HG02763 (cell line): ENCODE measurements at regions not wholly inside any gene's neighbourhood (a gene's known extent, or its start where the extent isn't known, plus 50 kb on each side); places are given as distances from the start of the nearest gene placed in this dataset.
"Not testable (repeated sequence)": the region's sequence is repeated elsewhere in the genome, so short reads cannot be mapped to it uniquely, and the experiment has no call there.

Experiments
- ATAC-seq: cut with Tn5 transposase; IDR thresholded peaks from one replicate; pipeline ENCODE4 v1.9.1; 2021; ENCODE audit warnings: mild to moderate bottlenecking, moderate library complexity; ENCODE audit not compliant: unreplicated experiment

GRCh38 chr5:29231154-29231553 lies 1962.3 kb upstream of the CDH6 start:
- no peak for ATAC-seq

- no peak for ATAC-seq
Observed at GRCh38 chr5:29230591-29230990, 1962.9 kb upstream of the CDH6 start.

GRCh38 chr5:29229461-29229860 lies 1964.0 kb upstream of the CDH6 start:
- no peak for ATAC-seq

GRCh38 chr5:29218138-29218537 lies 1975.3 kb upstream of the CDH6 start:
- ATAC-seq: no peak

- ATAC-seq: no peak
Observed at GRCh38 chr5:29214839-29215238, 1978.6 kb upstream of the CDH6 start.

- ATAC-seq: no peak
Observed at GRCh38 chr5:29213475-29213874, 1980.0 kb upstream of the CDH6 start.

- no peak for ATAC-seq
Observed at GRCh38 chr5:29208024-29208423, 1985.5 kb upstream of the CDH6 start.

GRCh38 chr5:29203049-29203448 lies 1990.4 kb upstream of the CDH6 start:
- ATAC-seq: no peak

GRCh38 chr5:29197631-29198454 lies 1995.6 kb upstream of the CDH6 start:
- ATAC-seq: no peak

GRCh38 chr5:29193972-29194371 lies 1999.5 kb upstream of the CDH6 start:
- no peak for ATAC-seq

- ATAC-seq: not testable (repeated sequence)
Observed at GRCh38 chr5:29191269-29192048, 2002.0 kb upstream of the CDH6 start.

- ATAC-seq: not testable (repeated sequence)
Observed at GRCh38 chr5:29190398-29190797, 2003.1 kb upstream of the CDH6 start.

- not testable (repeated sequence) for ATAC-seq
Observed at GRCh38 chr5:29186380-29186779, 2007.1 kb upstream of the CDH6 start.

GRCh38 chr5:29185558-29185957 lies 2007.9 kb upstream of the CDH6 start:
- ATAC-seq: no peak

- no peak for ATAC-seq
Observed at GRCh38 chr5:29175774-29176173, 2017.7 kb upstream of the CDH6 start.

- ATAC-seq: no peak
Observed at GRCh38 chr5:29170599-29170998, 2022.9 kb upstream of the CDH6 start.

GRCh38 chr5:29169886-29170285 lies 2023.6 kb upstream of the CDH6 start:
- ATAC-seq: no peak

- ATAC-seq: no peak
Observed at GRCh38 chr5:29162297-29162696, 2031.2 kb upstream of the CDH6 start.

- no peak for ATAC-seq
Observed at GRCh38 chr5:29161399-29162291, 2031.8 kb upstream of the CDH6 start.

GRCh38 chr5:29157975-29158374 lies 2035.5 kb upstream of the CDH6 start:
- ATAC-seq: no peak

GRCh38 chr5:29150840-29151239 lies 2042.6 kb upstream of the CDH6 start:
- no peak for ATAC-seq
